ENCODE measurements at regions not wholly inside any gene's neighbourhood (a gene's known extent, or its start where the extent isn't known, plus 50 kb on each side); places are given as distances from the start of the nearest gene placed in this dataset.
"Not testable (repeated sequence)": the region's sequence is repeated elsewhere in the genome, so short reads cannot be mapped to it uniquely, and the experiment has no call there.

DNA sequence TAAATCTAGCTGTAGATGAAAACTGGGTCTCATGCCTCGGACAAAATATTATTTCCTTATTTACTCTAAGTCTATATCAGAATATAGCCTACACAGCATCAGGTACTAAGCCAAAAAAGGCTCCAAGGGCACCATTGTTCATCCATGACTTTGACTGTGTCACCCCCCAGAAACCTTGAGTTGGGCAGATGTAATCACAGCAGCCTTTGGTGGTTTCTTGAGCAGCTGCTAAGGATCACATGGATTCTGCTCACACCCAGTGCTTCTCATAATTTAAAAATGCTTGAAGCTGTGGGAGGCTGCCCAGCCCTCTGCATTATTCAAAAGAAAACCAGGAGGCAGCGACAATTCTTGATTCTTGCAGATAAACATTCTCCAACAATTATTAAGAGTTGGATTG, 293.5 kb upstream of the PLGLB2 start:
- TF ChIP-seq, protein P1, sequence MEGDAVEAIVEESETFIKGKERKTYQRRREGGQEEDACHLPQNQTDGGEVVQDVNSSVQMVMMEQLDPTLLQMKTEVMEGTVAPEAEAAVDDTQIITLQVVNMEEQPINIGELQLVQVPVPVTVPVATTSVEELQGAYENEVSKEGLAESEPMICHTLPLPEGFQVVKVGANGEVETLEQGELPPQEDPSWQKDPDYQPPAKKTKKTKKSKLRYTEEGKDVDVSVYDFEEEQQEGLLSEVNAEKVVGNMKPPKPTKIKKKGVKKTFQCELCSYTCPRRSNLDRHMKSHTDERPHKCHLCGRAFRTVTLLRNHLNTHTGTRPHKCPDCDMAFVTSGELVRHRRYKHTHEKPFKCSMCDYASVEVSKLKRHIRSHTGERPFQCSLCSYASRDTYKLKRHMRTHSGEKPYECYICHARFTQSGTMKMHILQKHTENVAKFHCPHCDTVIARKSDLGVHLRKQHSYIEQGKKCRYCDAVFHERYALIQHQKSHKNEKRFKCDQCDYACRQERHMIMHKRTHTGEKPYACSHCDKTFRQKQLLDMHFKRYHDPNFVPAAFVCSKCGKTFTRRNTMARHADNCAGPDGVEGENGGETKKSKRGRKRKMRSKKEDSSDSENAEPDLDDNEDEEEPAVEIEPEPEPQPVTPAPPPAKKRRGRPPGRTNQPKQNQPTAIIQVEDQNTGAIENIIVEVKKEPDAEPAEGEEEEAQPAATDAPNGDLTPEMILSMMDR (IDR thresholded peaks at IDR 0.05): not testable (repeated sequence)
- TF ChIP-seq POLR2AphosphoS5 (IDR thresholded peaks at IDR 0.05): not testable (repeated sequence)

Data from esophagus muscularis mucosa (tissue), 3 donors.